ENCODE measurements at regions not wholly inside any gene's neighbourhood (a gene's known extent, or its start where the extent isn't known, plus 50 kb on each side); places are given as distances from the start of the nearest gene placed in this dataset.

DNA sequence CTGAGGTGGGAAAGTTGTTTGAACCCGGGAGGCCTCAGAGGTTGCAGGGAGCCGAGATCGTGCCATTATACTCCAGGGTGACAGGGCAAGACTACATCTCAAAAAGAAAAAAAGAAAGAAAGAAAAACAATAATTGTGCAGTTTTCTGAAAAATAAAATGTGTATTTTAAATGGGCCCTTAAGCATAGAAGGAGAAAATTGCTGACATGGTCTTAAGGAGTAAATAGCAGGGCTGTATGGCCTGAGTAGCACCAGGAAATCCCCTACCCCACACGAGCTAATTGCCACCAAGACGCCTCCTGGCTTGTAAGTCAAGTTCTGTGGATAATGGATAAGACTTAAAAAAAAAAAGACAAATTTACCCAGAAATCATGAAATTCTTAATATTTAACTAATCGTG lies 271.4 kb upstream of the NCKAP5 start:
- ATAC-seq, result no peak
- 87% methylated on average over 5 of the region's 6 CpGs for WGBS (ENCODE audit: insufficient coverage, low coverage, low lambda C conversion rate, missing lambda C conversion rate)
- no peak for TF ChIP-seq POLR2A (IDR thresholded peaks at IDR 0.05)
- TF ChIP-seq, protein P1, sequence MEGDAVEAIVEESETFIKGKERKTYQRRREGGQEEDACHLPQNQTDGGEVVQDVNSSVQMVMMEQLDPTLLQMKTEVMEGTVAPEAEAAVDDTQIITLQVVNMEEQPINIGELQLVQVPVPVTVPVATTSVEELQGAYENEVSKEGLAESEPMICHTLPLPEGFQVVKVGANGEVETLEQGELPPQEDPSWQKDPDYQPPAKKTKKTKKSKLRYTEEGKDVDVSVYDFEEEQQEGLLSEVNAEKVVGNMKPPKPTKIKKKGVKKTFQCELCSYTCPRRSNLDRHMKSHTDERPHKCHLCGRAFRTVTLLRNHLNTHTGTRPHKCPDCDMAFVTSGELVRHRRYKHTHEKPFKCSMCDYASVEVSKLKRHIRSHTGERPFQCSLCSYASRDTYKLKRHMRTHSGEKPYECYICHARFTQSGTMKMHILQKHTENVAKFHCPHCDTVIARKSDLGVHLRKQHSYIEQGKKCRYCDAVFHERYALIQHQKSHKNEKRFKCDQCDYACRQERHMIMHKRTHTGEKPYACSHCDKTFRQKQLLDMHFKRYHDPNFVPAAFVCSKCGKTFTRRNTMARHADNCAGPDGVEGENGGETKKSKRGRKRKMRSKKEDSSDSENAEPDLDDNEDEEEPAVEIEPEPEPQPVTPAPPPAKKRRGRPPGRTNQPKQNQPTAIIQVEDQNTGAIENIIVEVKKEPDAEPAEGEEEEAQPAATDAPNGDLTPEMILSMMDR (IDR thresholded peaks at IDR 0.05), result no peak

DNA sequence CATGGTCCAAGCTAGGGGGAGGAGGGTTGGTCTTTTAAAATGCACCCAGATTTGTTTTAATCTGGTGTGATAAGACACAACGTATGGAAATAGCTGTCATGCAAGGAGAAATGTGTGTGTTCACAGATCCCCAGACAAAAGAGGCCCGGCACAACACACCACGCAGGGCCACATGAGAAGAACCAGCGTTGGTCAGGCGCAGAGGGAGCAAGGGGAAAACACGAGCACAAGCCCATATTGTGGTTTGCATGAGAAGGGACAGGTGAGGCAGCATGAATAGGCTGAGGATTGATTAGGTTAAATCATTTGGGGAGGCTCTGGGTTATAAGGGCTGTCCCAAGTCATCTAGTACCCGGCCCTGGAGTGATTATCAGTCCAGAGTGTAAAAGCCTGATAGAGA lies 272.5 kb upstream of the NCKAP5 start:
- no peaks in the 10 kb centered on the region for H3K9me3 ChIP-seq
- no peaks in the 10 kb centered on the region for H3K27me3 ChIP-seq
- H3K27ac ChIP-seq, result no peak overlapping the region
- DNase-seq (no peak), ATAC-seq (no peak)
- intact Hi-C loops (cut with DNase I), result no loop called here
- H3K36me3 ChIP-seq, result no peaks in the 10 kb centered on the region
- H3K4me3 ChIP-seq, result no peak overlapping the region
- TF ChIP-seq, protein P1 (IDR thresholded peaks at IDR 0.05), result no peak
- TF ChIP-seq POLR2A (IDR thresholded peaks at IDR 0.05), result no peak
- 66% methylated on average over 6 of the region's 7 CpGs for WGBS (ENCODE audit: insufficient coverage, low coverage, low lambda C conversion rate, missing lambda C conversion rate)
- no peaks in the 10 kb centered on the region for H3K4me1 ChIP-seq

More for the DNA sequence above, 271.4 kb upstream of the NCKAP5 start:
- Histone ChIP-seq H3K9me3 (no peaks in the 10 kb centered on the region), H3K4me1 (no peaks in the 10 kb centered on the region), H3K4me3 (no peak overlapping the region), H3K27me3 (no peaks in the 10 kb centered on the region), H3K36me3 (no peaks in the 10 kb centered on the region), H3K27ac (no peak overlapping the region)
- intact Hi-C loops (cut with DNase I), result no loop called here
- no peak for DNase-seq

DNA sequence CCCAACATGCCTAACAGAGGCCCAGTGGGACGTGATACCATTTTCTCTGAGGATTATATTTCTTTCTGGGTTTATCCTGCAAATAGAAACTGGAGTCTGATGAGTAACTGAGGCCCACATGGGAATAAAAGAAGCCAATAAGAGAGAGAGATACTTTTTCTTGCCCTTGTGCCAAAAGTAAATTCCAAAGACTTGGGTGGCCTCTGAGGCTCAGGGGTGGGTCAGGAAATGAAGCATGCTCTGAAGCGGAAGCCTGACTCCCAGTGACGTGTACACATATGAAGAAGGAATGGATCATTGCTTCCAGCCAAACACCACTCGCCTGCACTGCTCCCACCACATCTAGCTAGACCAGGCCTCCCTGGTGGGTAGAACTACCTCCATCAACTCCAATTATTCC lies 273.6 kb upstream of the NCKAP5 start:
- Histone ChIP-seq H3K9me3 (no peaks in the 10 kb centered on the region), H3K27me3 (no peaks in the 10 kb centered on the region), H3K4me3 (no peak overlapping the region), H3K36me3 (no peaks in the 10 kb centered on the region), H3K27ac (no peak overlapping the region), H3K4me1 (no peaks in the 10 kb centered on the region)
- intact Hi-C loops (cut with DNase I), result no loop called here
- ATAC-seq (no peak), DNase-seq (no peak)
- 52% methylated on average over 4 of the region's 4 CpGs for WGBS (ENCODE audit: insufficient coverage, low coverage, low lambda C conversion rate, missing lambda C conversion rate)
- TF ChIP-seq POLR2A (IDR thresholded peaks at IDR 0.05), result no peak
- TF ChIP-seq, protein P1 (IDR thresholded peaks at IDR 0.05), result no peak

DNA sequence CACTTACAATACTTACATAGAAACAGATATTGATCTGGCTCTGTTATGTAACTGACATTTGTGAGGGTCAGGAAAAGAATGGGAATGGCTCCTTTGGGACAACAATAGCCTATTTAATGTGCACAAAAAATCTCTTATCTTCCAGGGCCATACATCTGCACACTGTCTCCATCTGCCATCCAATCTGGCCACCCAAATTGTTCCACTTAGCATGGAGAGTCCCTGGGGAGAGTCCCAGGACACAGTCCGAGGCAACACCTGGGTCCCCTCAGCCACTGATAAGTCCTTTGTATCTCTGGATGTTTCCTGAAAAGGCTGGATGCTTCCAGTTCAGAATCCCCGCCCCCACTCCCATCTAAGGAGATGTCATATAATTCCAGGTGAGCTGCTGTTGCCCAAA lies 274.2 kb upstream of the NCKAP5 start:
- Histone ChIP-seq H3K4me1 (no peaks in the 10 kb centered on the region), H3K36me3 (no peaks in the 10 kb centered on the region), H3K9me3 (no peaks in the 10 kb centered on the region), H3K4me3 (no peak overlapping the region), H3K27me3 (no peaks in the 10 kb centered on the region), H3K27ac (no peak overlapping the region)
- intact Hi-C loops (cut with DNase I), result no loop called here
- ATAC-seq (no peak), DNase-seq (no peak)
- no peak for TF ChIP-seq POLR2A (IDR thresholded peaks at IDR 0.05)
- TF ChIP-seq, protein P1 (IDR thresholded peaks at IDR 0.05), result no peak
- WGBS (ENCODE audit: insufficient coverage, low coverage, low lambda C conversion rate, missing lambda C conversion rate), result 33% methylated on average over 1 of the region's 2 CpGs

DNA sequence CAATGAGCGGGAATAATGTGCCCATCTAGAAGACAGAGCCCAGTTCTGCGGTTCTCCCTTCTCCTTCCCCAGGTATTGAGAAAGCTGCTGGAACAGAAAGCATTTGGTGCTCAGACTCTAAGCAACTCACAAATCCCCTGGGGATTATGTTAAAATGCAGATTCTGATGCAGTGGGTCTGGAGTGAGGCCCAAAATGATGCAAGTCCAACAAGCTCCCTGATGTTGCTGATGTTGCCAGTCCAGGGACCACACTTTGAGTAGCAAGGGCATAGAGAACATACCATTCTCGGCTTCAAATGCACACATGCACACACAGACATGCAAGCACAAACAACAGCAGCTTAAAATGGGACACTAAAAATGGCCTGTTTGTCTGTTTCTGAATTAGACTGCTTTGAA lies 274.8 kb upstream of the NCKAP5 start:
- ATAC-seq (no peak), DNase-seq (no peak)
- TF ChIP-seq, protein P1 (IDR thresholded peaks at IDR 0.05), result no peak
- Histone ChIP-seq H3K36me3 (no peaks in the 10 kb centered on the region), H3K4me1 (no peaks in the 10 kb centered on the region), H3K4me3 (no peak overlapping the region), H3K27ac (no peak overlapping the region), H3K9me3 (no peaks in the 10 kb centered on the region), H3K27me3 (no peaks in the 10 kb centered on the region)
- intact Hi-C loops (cut with DNase I), result no loop called here
- WGBS (ENCODE audit: insufficient coverage, low coverage, low lambda C conversion rate, missing lambda C conversion rate), result 100% methylated on average over 1 of the region's 3 CpGs

Data from right lobe of liver (tissue), 6 donors.